ENCODE measurements at regions not wholly inside any gene's neighbourhood (a gene's known extent, or its start where the extent isn't known, plus 50 kb on each side); places are given as distances from the start of the nearest gene placed in this dataset.

GRCh38 chr5:4089087-4089486 is 493.5 kb downstream of the IRX1 start:
- no peak for DNase-seq (ENCODE audit: low read depth in 1 of 2, low spot score in 1 of 2)
- no peak overlapping the region for H3K4me3 ChIP-seq (replicated peaks; ENCODE audit: insufficient read depth, low read length)
- no peak for TF ChIP-seq SPI1 (IDR thresholded peaks at IDR 0.05; ENCODE audit: borderline replicate concordance, low read depth)
- TF ChIP-seq POLR2AphosphoS5 (IDR thresholded peaks at IDR 0.05; ENCODE audit: low read depth) = no peak
- no peak for TF ChIP-seq CTCF (IDR thresholded peaks at IDR 0.05; ENCODE audit: insufficient read depth, low read length)
- TF ChIP-seq REST (IDR thresholded peaks at IDR 0.05; ENCODE audit: insufficient replicate concordance, low read depth) = no peak
- TF ChIP-seq GABPA (IDR thresholded peaks at IDR 0.05; ENCODE audit: low read depth) = no peak
- no peak overlapping the region for H3K27ac ChIP-seq (replicated peaks)
- H3K27me3 ChIP-seq (ENCODE audit: insufficient read depth, poor library complexity, severe bottlenecking) = no peaks in the 10 kb centered on the region

GRCh38 chr5:4093236-4093635 is 497.6 kb downstream of the IRX1 start:
- TF ChIP-seq CTCF (IDR thresholded peaks at IDR 0.05; ENCODE audit: insufficient read depth, low read length) (no peak), SPI1 (IDR thresholded peaks at IDR 0.05; ENCODE audit: borderline replicate concordance, low read depth) (no peak), REST (IDR thresholded peaks at IDR 0.05; ENCODE audit: insufficient replicate concordance, low read depth) (no peak), POLR2AphosphoS5 (IDR thresholded peaks at IDR 0.05; ENCODE audit: low read depth) (no peak), GABPA (IDR thresholded peaks at IDR 0.05; ENCODE audit: low read depth) (no peak)
- no peaks in the 10 kb centered on the region for H3K27me3 ChIP-seq (ENCODE audit: insufficient read depth, poor library complexity, severe bottlenecking)
- H3K4me3 ChIP-seq (replicated peaks; ENCODE audit: insufficient read depth, low read length) = no peak overlapping the region
- H3K27ac ChIP-seq (replicated peaks) = no peak overlapping the region
- DNase-seq (ENCODE audit: low read depth in 1 of 2, low spot score in 1 of 2) = no peak

- Histone ChIP-seq H3K27ac (replicated peaks) (no peak overlapping the region), H3K27me3 (ENCODE audit: insufficient read depth, poor library complexity, severe bottlenecking) (no peaks in the 10 kb centered on the region), H3K4me3 (replicated peaks; ENCODE audit: insufficient read depth, low read length) (no peak overlapping the region)
- TF ChIP-seq POLR2AphosphoS5 (IDR thresholded peaks at IDR 0.05; ENCODE audit: low read depth) = no peak
- TF ChIP-seq REST (IDR thresholded peaks at IDR 0.05; ENCODE audit: insufficient replicate concordance, low read depth) = no peak
- no peak for TF ChIP-seq SPI1 (IDR thresholded peaks at IDR 0.05; ENCODE audit: borderline replicate concordance, low read depth)
- no peak for TF ChIP-seq CTCF (IDR thresholded peaks at IDR 0.05; ENCODE audit: insufficient read depth, low read length)
- no peak for TF ChIP-seq GABPA (IDR thresholded peaks at IDR 0.05; ENCODE audit: low read depth)
- no peak for DNase-seq (ENCODE audit: low read depth in 1 of 2, low spot score in 1 of 2)
Measured at GRCh38 chr5:4093970-4094369, 498.3 kb downstream of the IRX1 start.
